GM23338 (cell line): ENCODE measurements at regions not wholly inside any gene's neighbourhood (a gene's known extent, or its start where the extent isn't known, plus 50 kb on each side); places are given as distances from the start of the nearest gene placed in this dataset.

ENCODE experiments used
- ATAC-seq: fragments of 200-7000 bp; cut with Tn5 transposase; 3 replicates; pipeline ENCODE4 v1.9.1; 2020
- DNase-seq: peaks from one replicate; pipeline ENCODE4 v3.0.0-alpha.2; 2015; ENCODE audit warnings: low spot score
- H2AFZ ChIP-seq: fragments of 200-600 bp; sonication (generic); 2 replicates; pipeline ENCODE4 v1.8.0; 2016; ENCODE audit warnings: antibody characterized with exemption, mild to moderate bottlenecking, moderate library complexity
- H3F3A ChIP-seq: fragments of 200-600 bp; sonication (generic); replicated peaks from 2 replicates; pipeline ENCODE4 v1.8.0; 2017; ENCODE audit warnings: antibody characterized with exemption, mixed run types, low read depth
- H3K27ac ChIP-seq: fragments of 200-600 bp; sonication (generic); 2 replicates; pipeline ENCODE4 v1.6.1; 2016; ENCODE audit warnings: low read depth
- H3K27me3 ChIP-seq: fragments of 200-600 bp; sonication (generic); 2 replicates; pipeline ENCODE4 v1.8.0; 2016; ENCODE audit warnings: mild to moderate bottlenecking, mixed run types, moderate library complexity; ENCODE audit not compliant: insufficient read depth
- H3K36me3 ChIP-seq: fragments of 200-600 bp; sonication (generic); 2 replicates; pipeline ENCODE4 v1.8.0; 2016; ENCODE audit warnings: mild to moderate bottlenecking; ENCODE audit not compliant: insufficient read depth
- H3K4me1 ChIP-seq: fragments of 200-600 bp; sonication (generic); 2 replicates; pipeline ENCODE4 v1.8.0; 2016; ENCODE audit warnings: mild to moderate bottlenecking, moderate library complexity; ENCODE audit not compliant: insufficient read depth
- H3K4me2 ChIP-seq: fragments of 200-600 bp; sonication (generic); 2 replicates; pipeline ENCODE4 v1.7.1; 2017; ENCODE audit warnings: mixed run types
- H3K4me3 ChIP-seq: fragments of 200-600 bp; sonication (generic); 2 replicates; pipeline ENCODE4 v1.6.1; 2016; ENCODE audit warnings: mixed run types
- H3K79me2 ChIP-seq: fragments of 200-600 bp; sonication (generic); replicated peaks from 2 replicates; pipeline ENCODE4 v1.8.0; 2017; ENCODE audit warnings: mild to moderate bottlenecking; ENCODE audit not compliant: insufficient read depth
- H3K9me2 ChIP-seq: fragments of 200-600 bp; sonication (generic); 2 replicates; pipeline ENCODE4 v1.8.0; 2017; ENCODE audit not compliant: insufficient read depth
- H4K20me1 ChIP-seq: fragments of 200-600 bp; sonication (generic); replicated peaks from 2 replicates; pipeline ENCODE4 v1.8.0; 2017; ENCODE audit warnings: mild to moderate bottlenecking; ENCODE audit not compliant: insufficient read depth
- H3K27ac Mint-ChIP-seq: 2 replicates; pipeline ENCODE4 v1.8.0; 2020; ENCODE audit warnings: inconsistent platforms, mild to moderate bottlenecking, moderate library complexity, mixed read lengths
- H3K27me3 Mint-ChIP-seq: 3 replicates; pipeline ENCODE4 v1.8.0; 2022; ENCODE audit warnings: low read depth, mild to moderate bottlenecking, moderate library complexity, mixed read lengths, inconsistent platforms; ENCODE audit not compliant: insufficient read depth, poor library complexity
- H3K36me3 Mint-ChIP-seq: 3 replicates; pipeline ENCODE4 v1.8.0; 2021; ENCODE audit warnings: low read depth, mild to moderate bottlenecking, inconsistent platforms, moderate library complexity, mixed read lengths
- H3K4me1 Mint-ChIP-seq: 3 replicates; pipeline ENCODE4 v1.8.0; 2020; ENCODE audit warnings: mild to moderate bottlenecking, inconsistent platforms, mixed read lengths
- H3K4me3 Mint-ChIP-seq: 3 replicates; pipeline ENCODE4 v1.8.0; 2021; ENCODE audit warnings: moderate library complexity, mild to moderate bottlenecking, inconsistent platforms, mixed read lengths
- H3K9me3 Mint-ChIP-seq: 3 replicates; pipeline ENCODE4 v1.8.0; 2020; ENCODE audit warnings: moderate library complexity, mild to moderate bottlenecking, inconsistent platforms, mixed read lengths
- CREB1 ChIP-seq: fragments of 250-450 bp; sonication (Bioruptor Pico); IDR thresholded peaks from 2 replicates; pipeline ENCODE4 v1.5.0; 2020; ENCODE audit warnings: low read depth, mild to moderate bottlenecking, moderate library complexity
- EZH2 ChIP-seq: fragments of 200-600 bp; sonication (generic); IDR thresholded peaks from one replicate; pipeline ENCODE4 v1.8.0; 2017; ENCODE audit warnings: antibody characterized with exemption, mild to moderate bottlenecking, low read depth; ENCODE audit not compliant: unreplicated experiment
- JUNB ChIP-seq: IDR thresholded peaks from one replicate; pipeline ENCODE4 v1.6.1; 2016; ENCODE audit warnings: antibody characterized with exemption; ENCODE audit not compliant: unreplicated experiment
- NANOG ChIP-seq: IDR thresholded peaks from 2 replicates; pipeline ENCODE4 v1.6.1; 2016; ENCODE audit warnings: antibody characterized with exemption, borderline replicate concordance
- POLR2AphosphoS5 ChIP-seq: IDR thresholded peaks from 2 replicates; pipeline ENCODE4 v1.6.1; 2016; ENCODE audit warnings: antibody characterized with exemption, low read depth
- STAT1 ChIP-seq: IDR thresholded peaks from one replicate; pipeline ENCODE4 v1.6.1; 2016; ENCODE audit warnings: antibody characterized with exemption; ENCODE audit not compliant: unreplicated experiment
- ZNF114 ChIP-seq: fragments of 250-450 bp; sonication (Bioruptor Pico); IDR thresholded peaks from 2 replicates; pipeline ENCODE4 v1.5.0; 2020; ENCODE audit warnings: mild to moderate bottlenecking, moderate library complexity
- ZNF331 ChIP-seq: fragments of 250-450 bp; sonication (Bioruptor Pico); IDR thresholded peaks from 2 replicates; pipeline ENCODE4 v1.5.0; 2020; ENCODE audit warnings: low read depth, mild to moderate bottlenecking, moderate library complexity
- TF ChIP-seq, protein P1 (sequence below): fragments of 250-450 bp; sonication (Bioruptor Pico); IDR thresholded peaks from 2 replicates; pipeline ENCODE4 v1.5.0; 2020; ENCODE audit warnings: mild to moderate bottlenecking, moderate library complexity
- TF ChIP-seq, protein P2 (sequence below): IDR thresholded peaks from 2 replicates; pipeline ENCODE4 v1.6.1; 2016; ENCODE audit warnings: antibody characterized with exemption
- TF ChIP-seq, protein P3 (sequence below), 2 experiments: fragments of 200-600 bp in 1 of 2; sonication (generic) in 1 of 2; conservative IDR thresholded peaks; 2 replicates each; pipeline versions ENCODE4 v1.5.1 to v1.6.1; 2016 to 2017; ENCODE audit warnings: antibody characterized with exemption in 2 of 2, low read depth in 2 of 2, mild to moderate bottlenecking in 2 of 2, moderate library complexity in 1 of 2
- TF ChIP-seq, protein P4 (sequence below): IDR thresholded peaks from one replicate; pipeline ENCODE4 v1.6.1; 2018; ENCODE audit warnings: antibody characterized with exemption; ENCODE audit not compliant: unreplicated experiment

GRCh38 chr12:124442772-124443445 is 124.5 kb downstream of the NCOR2 start:
- Histone ChIP-seq H3K36me3 (no peaks in the 10 kb centered on the region), H3K27me3 (no peaks in the 10 kb centered on the region), H3K9me2 (no peaks in the 10 kb centered on the region), H3K27ac (no peak overlapping the region), H3K79me2 (peaks cover 17% of the 10 kb centered on the region), H2AFZ (no peak overlapping the region), H3K4me2 (no peak overlapping the region), H3K4me1 (no peaks in the 10 kb centered on the region), H3K4me3 (no peak overlapping the region), H3F3A (peaks cover 18% of the 10 kb centered on the region), H4K20me1 (peaks cover 15% of the 10 kb centered on the region; the same call in 1 of the 2 replicates)
- Mint-ChIP-seq H3K9me3 (peaks cover 2% of the 10 kb centered on the region; the same call in 1 of the 3 replicates), H3K4me3 (no peak overlapping the region), H3K27me3 (peaks cover 20% of the 10 kb centered on the region), H3K36me3 (peaks cover 38% of the 10 kb centered on the region), H3K27ac (no peak overlapping the region), H3K4me1 (peaks cover 19% of the 10 kb centered on the region)
- DNase-seq (no peak), ATAC-seq (no peak)
- TF ChIP-seq JUNB, result no peak
- TF ChIP-seq, protein P1, sequence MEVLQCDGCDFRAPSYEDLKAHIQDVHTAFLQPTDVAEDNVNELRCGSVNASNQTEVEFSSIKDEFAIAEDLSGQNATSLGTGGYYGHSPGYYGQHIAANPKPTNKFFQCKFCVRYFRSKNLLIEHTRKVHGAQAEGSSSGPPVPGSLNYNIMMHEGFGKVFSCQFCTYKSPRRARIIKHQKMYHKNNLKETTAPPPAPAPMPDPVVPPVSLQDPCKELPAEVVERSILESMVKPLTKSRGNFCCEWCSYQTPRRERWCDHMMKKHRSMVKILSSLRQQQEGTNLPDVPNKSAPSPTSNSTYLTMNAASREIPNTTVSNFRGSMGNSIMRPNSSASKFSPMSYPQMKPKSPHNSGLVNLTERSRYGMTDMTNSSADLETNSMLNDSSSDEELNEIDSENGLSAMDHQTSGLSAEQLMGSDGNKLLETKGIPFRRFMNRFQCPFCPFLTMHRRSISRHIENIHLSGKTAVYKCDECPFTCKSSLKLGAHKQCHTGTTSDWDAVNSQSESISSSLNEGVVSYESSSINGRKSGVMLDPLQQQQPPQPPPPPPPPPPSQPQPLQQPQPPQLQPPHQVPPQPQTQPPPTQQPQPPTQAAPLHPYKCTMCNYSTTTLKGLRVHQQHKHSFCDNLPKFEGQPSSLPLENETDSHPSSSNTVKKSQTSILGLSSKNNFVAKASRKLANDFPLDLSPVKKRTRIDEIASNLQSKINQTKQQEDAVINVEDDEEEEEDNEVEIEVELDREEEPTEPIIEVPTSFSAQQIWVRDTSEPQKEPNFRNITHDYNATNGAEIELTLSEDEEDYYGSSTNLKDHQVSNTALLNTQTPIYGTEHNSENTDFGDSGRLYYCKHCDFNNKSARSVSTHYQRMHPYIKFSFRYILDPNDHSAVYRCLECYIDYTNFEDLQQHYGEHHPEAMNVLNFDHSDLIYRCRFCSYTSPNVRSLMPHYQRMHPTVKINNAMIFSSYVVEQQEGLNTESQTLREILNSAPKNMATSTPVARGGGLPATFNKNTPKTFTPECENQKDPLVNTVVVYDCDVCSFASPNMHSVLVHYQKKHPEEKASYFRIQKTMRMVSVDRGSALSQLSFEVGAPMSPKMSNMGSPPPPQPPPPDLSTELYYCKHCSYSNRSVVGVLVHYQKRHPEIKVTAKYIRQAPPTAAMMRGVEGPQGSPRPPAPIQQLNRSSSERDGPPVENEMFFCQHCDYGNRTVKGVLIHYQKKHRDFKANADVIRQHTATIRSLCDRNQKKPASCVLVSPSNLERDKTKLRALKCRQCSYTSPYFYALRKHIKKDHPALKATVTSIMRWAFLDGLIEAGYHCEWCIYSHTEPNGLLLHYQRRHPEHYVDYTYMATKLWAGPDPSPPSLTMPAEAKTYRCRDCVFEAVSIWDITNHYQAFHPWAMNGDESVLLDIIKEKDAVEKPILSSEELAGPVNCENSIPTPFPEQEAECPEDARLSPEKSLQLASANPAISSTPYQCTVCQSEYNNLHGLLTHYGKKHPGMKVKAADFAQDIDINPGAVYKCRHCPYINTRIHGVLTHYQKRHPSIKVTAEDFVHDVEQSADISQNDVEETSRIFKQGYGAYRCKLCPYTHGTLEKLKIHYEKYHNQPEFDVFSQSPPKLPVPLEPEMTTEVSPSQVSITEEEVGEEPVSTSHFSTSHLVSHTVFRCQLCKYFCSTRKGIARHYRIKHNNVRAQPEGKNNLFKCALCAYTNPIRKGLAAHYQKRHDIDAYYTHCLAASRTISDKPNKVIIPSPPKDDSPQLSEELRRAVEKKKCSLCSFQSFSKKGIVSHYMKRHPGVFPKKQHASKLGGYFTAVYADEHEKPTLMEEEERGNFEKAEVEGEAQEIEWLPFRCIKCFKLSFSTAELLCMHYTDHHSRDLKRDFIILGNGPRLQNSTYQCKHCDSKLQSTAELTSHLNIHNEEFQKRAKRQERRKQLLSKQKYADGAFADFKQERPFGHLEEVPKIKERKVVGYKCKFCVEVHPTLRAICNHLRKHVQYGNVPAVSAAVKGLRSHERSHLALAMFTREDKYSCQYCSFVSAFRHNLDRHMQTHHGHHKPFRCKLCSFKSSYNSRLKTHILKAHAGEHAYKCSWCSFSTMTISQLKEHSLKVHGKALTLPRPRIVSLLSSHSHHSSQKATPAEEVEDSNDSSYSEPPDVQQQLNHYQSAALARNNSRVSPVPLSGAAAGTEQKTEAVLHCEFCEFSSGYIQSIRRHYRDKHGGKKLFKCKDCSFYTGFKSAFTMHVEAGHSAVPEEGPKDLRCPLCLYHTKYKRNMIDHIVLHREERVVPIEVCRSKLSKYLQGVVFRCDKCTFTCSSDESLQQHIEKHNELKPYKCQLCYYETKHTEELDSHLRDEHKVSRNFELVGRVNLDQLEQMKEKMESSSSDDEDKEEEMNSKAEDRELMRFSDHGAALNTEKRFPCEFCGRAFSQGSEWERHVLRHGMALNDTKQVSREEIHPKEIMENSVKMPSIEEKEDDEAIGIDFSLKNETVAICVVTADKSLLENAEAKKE (CRISPR knock-in tag), result no peak
- TF ChIP-seq, protein P2, sequence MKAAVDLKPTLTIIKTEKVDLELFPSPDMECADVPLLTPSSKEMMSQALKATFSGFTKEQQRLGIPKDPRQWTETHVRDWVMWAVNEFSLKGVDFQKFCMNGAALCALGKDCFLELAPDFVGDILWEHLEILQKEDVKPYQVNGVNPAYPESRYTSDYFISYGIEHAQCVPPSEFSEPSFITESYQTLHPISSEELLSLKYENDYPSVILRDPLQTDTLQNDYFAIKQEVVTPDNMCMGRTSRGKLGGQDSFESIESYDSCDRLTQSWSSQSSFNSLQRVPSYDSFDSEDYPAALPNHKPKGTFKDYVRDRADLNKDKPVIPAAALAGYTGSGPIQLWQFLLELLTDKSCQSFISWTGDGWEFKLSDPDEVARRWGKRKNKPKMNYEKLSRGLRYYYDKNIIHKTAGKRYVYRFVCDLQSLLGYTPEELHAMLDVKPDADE, result no peak
- no peak for TF ChIP-seq EZH2
- TF ChIP-seq, protein P3, sequence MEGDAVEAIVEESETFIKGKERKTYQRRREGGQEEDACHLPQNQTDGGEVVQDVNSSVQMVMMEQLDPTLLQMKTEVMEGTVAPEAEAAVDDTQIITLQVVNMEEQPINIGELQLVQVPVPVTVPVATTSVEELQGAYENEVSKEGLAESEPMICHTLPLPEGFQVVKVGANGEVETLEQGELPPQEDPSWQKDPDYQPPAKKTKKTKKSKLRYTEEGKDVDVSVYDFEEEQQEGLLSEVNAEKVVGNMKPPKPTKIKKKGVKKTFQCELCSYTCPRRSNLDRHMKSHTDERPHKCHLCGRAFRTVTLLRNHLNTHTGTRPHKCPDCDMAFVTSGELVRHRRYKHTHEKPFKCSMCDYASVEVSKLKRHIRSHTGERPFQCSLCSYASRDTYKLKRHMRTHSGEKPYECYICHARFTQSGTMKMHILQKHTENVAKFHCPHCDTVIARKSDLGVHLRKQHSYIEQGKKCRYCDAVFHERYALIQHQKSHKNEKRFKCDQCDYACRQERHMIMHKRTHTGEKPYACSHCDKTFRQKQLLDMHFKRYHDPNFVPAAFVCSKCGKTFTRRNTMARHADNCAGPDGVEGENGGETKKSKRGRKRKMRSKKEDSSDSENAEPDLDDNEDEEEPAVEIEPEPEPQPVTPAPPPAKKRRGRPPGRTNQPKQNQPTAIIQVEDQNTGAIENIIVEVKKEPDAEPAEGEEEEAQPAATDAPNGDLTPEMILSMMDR (conservative IDR thresholded peaks at IDR 0.05; ENCODE audit: low read depth in 2 of 2), result no peak
- TF ChIP-seq ZNF114 (CRISPR knock-in tag), result no peak
- TF ChIP-seq CREB1 (CRISPR knock-in tag), result no peak
- no peak for TF ChIP-seq NANOG
- no peak for TF ChIP-seq POLR2AphosphoS5
- TF ChIP-seq STAT1, result no peak
- TF ChIP-seq, protein P4, sequence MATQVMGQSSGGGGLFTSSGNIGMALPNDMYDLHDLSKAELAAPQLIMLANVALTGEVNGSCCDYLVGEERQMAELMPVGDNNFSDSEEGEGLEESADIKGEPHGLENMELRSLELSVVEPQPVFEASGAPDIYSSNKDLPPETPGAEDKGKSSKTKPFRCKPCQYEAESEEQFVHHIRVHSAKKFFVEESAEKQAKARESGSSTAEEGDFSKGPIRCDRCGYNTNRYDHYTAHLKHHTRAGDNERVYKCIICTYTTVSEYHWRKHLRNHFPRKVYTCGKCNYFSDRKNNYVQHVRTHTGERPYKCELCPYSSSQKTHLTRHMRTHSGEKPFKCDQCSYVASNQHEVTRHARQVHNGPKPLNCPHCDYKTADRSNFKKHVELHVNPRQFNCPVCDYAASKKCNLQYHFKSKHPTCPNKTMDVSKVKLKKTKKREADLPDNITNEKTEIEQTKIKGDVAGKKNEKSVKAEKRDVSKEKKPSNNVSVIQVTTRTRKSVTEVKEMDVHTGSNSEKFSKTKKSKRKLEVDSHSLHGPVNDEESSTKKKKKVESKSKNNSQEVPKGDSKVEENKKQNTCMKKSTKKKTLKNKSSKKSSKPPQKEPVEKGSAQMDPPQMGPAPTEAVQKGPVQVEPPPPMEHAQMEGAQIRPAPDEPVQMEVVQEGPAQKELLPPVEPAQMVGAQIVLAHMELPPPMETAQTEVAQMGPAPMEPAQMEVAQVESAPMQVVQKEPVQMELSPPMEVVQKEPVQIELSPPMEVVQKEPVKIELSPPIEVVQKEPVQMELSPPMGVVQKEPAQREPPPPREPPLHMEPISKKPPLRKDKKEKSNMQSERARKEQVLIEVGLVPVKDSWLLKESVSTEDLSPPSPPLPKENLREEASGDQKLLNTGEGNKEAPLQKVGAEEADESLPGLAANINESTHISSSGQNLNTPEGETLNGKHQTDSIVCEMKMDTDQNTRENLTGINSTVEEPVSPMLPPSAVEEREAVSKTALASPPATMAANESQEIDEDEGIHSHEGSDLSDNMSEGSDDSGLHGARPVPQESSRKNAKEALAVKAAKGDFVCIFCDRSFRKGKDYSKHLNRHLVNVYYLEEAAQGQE, result no peak
- TF ChIP-seq ZNF331 (CRISPR knock-in tag), result no peak
